ENCODE measurements at regions not wholly inside any gene's neighbourhood (a gene's known extent, or its start where the extent isn't known, plus 50 kb on each side); places are given as distances from the start of the nearest gene placed in this dataset.

GRCh38 chr11:104487046-104487806 is 323.3 kb upstream of the PDGFD start:
- TF ChIP-seq CTCF (IDR thresholded peaks at IDR 0.05; ENCODE audit: insufficient read depth, low read depth, low read length) (no peak), EZH2 (IDR thresholded peaks at IDR 0.05; ENCODE audit: insufficient read depth, low read length) (no peak)
